Stomach (tissue), 8 donors: ENCODE measurements at regions not wholly inside any gene's neighbourhood (a gene's known extent, or its start where the extent isn't known, plus 50 kb on each side); places are given as distances from the start of the nearest gene placed in this dataset.
"Not testable (repeated sequence)": the region's sequence is repeated elsewhere in the genome, so short reads cannot be mapped to it uniquely, and the experiment has no call there.

Source experiments
- DNase-seq, 2 donors: peaks; one replicate each; pipeline versions ENCODE4 v3.0.0 to v3.0.0-alpha.2; 2013 to 2019
- H3K27ac ChIP-seq, 5 donors: fragments of 200-600 bp in 4 of 5; sonication (generic) in 4 of 5; one replicate each; pipeline ENCODE4 v1.5.1; 2013 to 2019; ENCODE audit warnings: mild to moderate bottlenecking in 1 of 5, moderate library complexity in 1 of 5
- H3K27me3 ChIP-seq, 3 donors: fragments of 200-600 bp; sonication (generic); one replicate each; pipeline ENCODE4 v1.5.1; 2017 to 2019; ENCODE audit warnings: mixed run types in 1 of 3
- H3K36me3 ChIP-seq, 4 donors: fragments of 200-600 bp; sonication (generic); 1 replicate in 3 of 4; 2 replicates in 1 of 4; pipeline ENCODE4 v1.5.1; 2016 to 2019
- H3K4me1 ChIP-seq, 4 donors: fragments of 200-600 bp; sonication (generic); one replicate each; pipeline ENCODE4 v1.5.1; 2016 to 2019
- H3K4me3 ChIP-seq, 4 donors: fragments of 200-600 bp; sonication (generic) in 3 of 4; one replicate each; pipeline ENCODE4 v1.5.1; 2016 to 2019; ENCODE audit warnings: mild to moderate bottlenecking in 1 of 4
- H3K9me3 ChIP-seq, 4 donors: fragments of 200-600 bp; sonication (generic); one replicate each; pipeline ENCODE4 v1.5.1; 2016 to 2019
- EP300 ChIP-seq: sonication (generic); formaldehyde crosslinking; IDR thresholded peaks from one replicate; pipeline ENCODE4 v1.6.1; 2017; ENCODE audit warnings: antibody characterized with exemption
- POLR2A ChIP-seq, 4 donors: fragments of 450-650 bp; IDR thresholded peaks; one replicate each; pipeline ENCODE4 v1.6.1; 2016; ENCODE audit warnings: antibody characterized with exemption in 4 of 4, control low read depth in 2 of 4, mild to moderate bottlenecking in 1 of 4, moderate library complexity in 1 of 4
- POLR2AphosphoS5 ChIP-seq, 3 donors: sonication (generic); formaldehyde crosslinking; IDR thresholded peaks; one replicate each; pipeline ENCODE4 v1.6.1; 2016; ENCODE audit warnings: antibody characterized with exemption in 3 of 3
- WGBS, 5 donors: extraction: QIAGEN DNeasy Blood & Tissue Kit in 3 of 5; methylation state at CpG; one replicate each; pipeline versions ENCODE4 v1.1.5 to v1.1.7; 2013 to 2018; 5-methylcytosine and 5-hydroxymethylcytosine counted together
- intact Hi-C: fragments of 100-400 bp; cut with DNase I; formaldehyde crosslinking; loops from one replicate; pipeline ENCODE4 v1.15.1; 2023; ENCODE audit warnings: low total_unique reads
- TF ChIP-seq, protein P1 (sequence below), 7 experiments: fragments of 450-650 bp in 4 of 7; fragments of 200-600 bp in 3 of 7; sonication (generic) in 3 of 7; IDR thresholded peaks; one replicate each; pipeline ENCODE4 v1.5.1; 2016 to 2019; ENCODE audit warnings: antibody characterized with exemption in 7 of 7, control low read depth in 2 of 7, mild to moderate bottlenecking in 1 of 7
- donor health status: healthy with polysubstance abuse.
- donor health status: Bipolar disorder and iron deficiency.
- donor health status: healthy.

DNA sequence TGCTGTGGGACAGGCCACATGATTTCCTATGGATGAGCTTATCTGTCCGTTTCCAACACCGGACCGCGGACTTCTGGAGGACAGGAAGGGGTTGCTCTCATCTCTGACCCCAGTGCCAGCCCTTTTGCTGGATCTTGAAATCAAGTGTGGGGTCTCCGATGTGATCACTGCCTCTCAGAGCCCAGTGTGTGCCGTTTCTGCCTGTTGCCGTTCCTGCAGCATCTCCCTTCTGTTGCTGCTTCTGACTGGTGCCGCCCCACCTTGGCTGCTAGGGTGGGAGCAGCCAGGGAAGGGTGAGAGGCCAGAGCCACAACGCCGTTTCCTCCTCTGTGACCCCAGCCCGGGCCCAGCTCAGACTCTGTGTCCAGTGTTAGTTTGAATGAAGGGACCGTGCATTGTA is 67.3 kb upstream of the WNT4 start:
- Histone ChIP-seq H3K4me1 (peaks cover 3 to 10% (median 9%) of the 10 kb centered on the region in 4 donors), H3K27me3 (peaks cover 0 to 74% (median 38%) of the 10 kb centered on the region in 3 donors), H3K27ac (no peak overlapping the region), H3K9me3 (no peaks in the 10 kb centered on the region), H3K4me3 (no peak overlapping the region), H3K36me3 (no peaks in the 10 kb centered on the region)
- no peak for DNase-seq
- intact Hi-C loops = no loop called here
- TF ChIP-seq POLR2AphosphoS5 (IDR thresholded peaks at IDR 0.05) (no peak), EP300 (no peak), POLR2A (IDR thresholded peaks at IDR 0.05) (no peak)
- TF ChIP-seq, protein P1, sequence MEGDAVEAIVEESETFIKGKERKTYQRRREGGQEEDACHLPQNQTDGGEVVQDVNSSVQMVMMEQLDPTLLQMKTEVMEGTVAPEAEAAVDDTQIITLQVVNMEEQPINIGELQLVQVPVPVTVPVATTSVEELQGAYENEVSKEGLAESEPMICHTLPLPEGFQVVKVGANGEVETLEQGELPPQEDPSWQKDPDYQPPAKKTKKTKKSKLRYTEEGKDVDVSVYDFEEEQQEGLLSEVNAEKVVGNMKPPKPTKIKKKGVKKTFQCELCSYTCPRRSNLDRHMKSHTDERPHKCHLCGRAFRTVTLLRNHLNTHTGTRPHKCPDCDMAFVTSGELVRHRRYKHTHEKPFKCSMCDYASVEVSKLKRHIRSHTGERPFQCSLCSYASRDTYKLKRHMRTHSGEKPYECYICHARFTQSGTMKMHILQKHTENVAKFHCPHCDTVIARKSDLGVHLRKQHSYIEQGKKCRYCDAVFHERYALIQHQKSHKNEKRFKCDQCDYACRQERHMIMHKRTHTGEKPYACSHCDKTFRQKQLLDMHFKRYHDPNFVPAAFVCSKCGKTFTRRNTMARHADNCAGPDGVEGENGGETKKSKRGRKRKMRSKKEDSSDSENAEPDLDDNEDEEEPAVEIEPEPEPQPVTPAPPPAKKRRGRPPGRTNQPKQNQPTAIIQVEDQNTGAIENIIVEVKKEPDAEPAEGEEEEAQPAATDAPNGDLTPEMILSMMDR (IDR thresholded peaks at IDR 0.05) = no peak
- WGBS, 5 donors = 61 to 73% (median 67%) methylated on average over 10 to 12 of the region's 12 CpGs

DNA sequence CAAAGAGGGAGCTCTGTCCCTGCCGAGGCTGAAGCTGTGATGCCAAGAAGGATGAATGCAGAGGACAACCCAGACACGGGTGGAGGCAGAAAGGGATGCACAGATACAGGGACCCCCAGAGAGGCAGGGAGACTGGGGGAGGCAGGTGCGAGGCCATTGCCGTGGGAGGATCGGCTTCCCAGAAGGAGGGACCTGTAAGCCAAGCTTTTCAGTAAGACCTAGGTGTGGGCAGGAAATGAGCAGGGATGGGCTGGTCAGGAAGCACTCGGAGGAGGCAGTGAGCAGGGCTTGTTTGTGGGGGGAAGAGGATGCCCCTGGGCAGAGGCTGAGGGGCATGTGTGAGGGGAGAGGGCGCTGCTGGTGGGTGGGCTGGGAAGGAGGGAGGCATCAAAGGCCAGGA is 67.7 kb upstream of the WNT4 start:
- Histone ChIP-seq H3K4me1 (peaks cover 0 to 6% (median 5%) of the 10 kb centered on the region in 4 donors), H3K4me3 (no peak overlapping the region), H3K27me3 (peaks cover 0 to 74% (median 38%) of the 10 kb centered on the region in 3 donors), H3K36me3 (no peaks in the 10 kb centered on the region), H3K9me3 (no peaks in the 10 kb centered on the region), H3K27ac (no peak overlapping the region)
- no peak for DNase-seq
- no peak for TF ChIP-seq EP300
- TF ChIP-seq POLR2A (IDR thresholded peaks at IDR 0.05) = no peak
- TF ChIP-seq, protein P1 (IDR thresholded peaks at IDR 0.05) = no peak
- no peak for TF ChIP-seq POLR2AphosphoS5 (IDR thresholded peaks at IDR 0.05)
- WGBS, 5 donors = 38 to 49% (median 47%) methylated on average over 7 of the region's 7 CpGs
- intact Hi-C loops = no loop called here

DNA sequence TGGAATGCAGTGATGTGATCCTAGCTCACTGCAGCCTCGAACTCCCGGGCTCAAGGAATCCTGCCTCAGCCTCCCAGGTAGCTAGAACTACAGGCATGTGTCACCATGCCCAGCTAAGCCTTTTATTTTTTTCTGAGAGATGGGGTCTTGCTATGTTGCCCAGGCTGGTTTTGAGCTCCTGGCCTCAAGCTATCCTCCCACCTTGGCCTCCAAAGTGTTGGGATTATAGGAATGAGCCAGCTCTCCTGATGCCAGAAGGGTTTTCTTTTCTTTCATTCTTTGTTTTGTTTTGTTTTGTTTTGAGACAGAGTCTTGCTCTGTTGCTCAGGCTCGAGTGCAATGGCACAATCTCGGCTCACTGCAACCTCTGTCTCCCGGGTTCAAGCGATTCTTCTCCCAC is 68.6 kb upstream of the WNT4 start:
- H3K27ac ChIP-seq, intact Hi-C loops, DNase-seq, H3K4me3 ChIP-seq, H3K4me1 ChIP-seq, H3K9me3 ChIP-seq, H3K36me3 ChIP-seq: not testable (repeated sequence)
- 86 to 89% (median 87%) methylated on average over 6 of the region's 6 CpGs for WGBS, 5 donors
- H3K27me3 ChIP-seq = peaks cover 0 to 79% (median 38%) of the 10 kb centered on the region in 3 donors

DNA sequence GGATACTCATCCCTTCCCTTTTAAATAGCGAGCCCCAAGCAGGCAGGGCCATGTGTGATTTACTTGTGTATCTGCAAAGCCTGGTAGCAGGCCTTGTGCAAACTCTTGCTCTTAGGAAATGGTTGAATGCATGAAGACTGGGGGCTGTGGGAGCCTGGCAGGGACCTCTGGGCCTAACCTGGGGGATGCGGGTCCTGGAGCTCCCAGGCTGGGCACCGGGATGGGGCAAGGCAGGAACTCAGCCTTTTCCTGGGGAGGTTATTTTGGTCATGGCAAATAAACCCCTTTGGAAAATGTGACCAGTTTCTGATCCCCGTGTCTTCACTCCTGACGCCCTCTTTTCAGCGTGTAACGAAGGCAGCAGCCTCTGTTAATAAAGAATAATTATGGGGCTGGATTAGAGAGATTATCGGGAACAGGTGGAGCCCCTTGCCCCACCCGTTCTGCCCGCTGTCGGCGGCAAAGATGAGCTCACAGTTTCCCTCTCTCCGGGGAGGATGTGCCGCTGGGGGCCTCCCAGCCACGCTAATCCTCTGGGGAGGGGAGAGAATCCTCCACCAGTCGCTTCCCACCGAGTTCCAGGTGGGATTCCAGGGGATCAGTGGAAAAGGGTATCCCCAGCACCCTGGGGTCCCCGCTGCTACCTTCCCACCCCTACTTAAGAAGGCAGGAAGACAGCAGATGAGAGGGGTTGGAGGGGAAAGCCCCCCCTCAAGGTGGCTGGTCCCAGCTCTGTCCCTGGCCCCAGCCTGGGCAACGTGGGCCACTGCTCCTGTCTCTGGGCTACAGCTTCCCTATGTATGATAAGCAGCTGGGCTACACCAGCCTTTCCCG is 69.7 kb upstream of the WNT4 start:
- 41 to 52% (median 49%) methylated on average over 19 to 20 of the region's 20 CpGs for WGBS, 5 donors
- no peak overlapping the region for H3K4me3 ChIP-seq
- peaks cover 0 to 5% (median 5%) of the 10 kb centered on the region in 4 donors for H3K4me1 ChIP-seq
- no peak for TF ChIP-seq EP300
- TF ChIP-seq POLR2AphosphoS5 (IDR thresholded peaks at IDR 0.05) = no peak
- TF ChIP-seq POLR2A (IDR thresholded peaks at IDR 0.05) = no peak
- TF ChIP-seq, protein P1 (IDR thresholded peaks at IDR 0.05) = no peak
- no peaks in the 10 kb centered on the region for H3K9me3 ChIP-seq
- peaks cover 0 to 69% (median 34%) of the 10 kb centered on the region in 3 donors for H3K27me3 ChIP-seq
- H3K36me3 ChIP-seq = no peaks in the 10 kb centered on the region
- H3K27ac ChIP-seq = no peak overlapping the region
- no peak for DNase-seq
- intact Hi-C loops = no loop called here
